ENCODE measurements at regions not wholly inside any gene's neighbourhood (a gene's known extent, or its start where the extent isn't known, plus 50 kb on each side); places are given as distances from the start of the nearest gene placed in this dataset.

DNA sequence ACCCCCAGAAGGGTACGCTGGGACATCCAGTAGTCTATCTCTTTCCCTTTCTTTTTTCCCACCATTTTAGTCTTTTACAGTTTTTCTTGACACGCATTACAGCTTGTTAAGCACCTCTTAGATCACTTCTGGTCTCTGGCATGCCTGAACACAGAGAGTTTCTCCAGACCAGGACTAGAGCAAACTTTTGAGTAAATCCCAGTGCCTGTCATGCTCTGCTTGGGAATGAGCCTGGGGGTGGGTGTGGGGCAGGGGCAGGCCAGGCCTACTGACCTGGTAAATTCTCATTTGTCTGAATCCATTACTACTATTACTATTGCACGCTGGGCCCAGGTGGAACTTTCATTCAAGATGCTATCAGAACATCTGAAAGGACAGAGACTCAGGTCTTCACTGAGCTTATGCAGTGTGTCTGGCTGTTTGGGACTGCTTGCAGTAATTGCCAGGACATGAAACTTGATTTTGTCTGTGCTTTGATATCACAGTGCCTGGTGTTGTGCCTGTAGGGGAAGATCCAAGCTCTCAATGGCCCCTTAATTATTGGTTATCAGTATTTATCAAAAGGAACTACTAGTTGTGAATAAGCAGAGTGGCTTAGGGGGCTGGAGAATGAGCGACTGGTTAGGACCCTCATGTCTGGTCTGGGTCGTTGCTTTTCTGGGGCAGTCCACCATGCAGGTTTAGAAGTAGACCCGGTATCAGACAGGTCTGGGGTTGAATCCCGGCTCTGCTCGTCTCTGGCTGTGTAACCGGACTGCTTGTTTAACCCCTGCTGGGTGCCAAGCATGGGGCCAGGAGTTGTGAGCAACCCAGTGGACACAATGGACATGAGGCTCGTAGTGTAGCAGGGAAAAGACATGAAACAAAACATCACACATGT, 196.1 kb upstream of the TLE3 start:
- Histone ChIP-seq H3K4me3 (replicated peaks; ENCODE audit: insufficient read depth, low read length) (no peak overlapping the region), H3K27ac (replicated peaks) (no peak overlapping the region), H3K27me3 (ENCODE audit: insufficient read depth, poor library complexity, severe bottlenecking) (no peaks in the 10 kb centered on the region)
- TF ChIP-seq, protein P1, sequence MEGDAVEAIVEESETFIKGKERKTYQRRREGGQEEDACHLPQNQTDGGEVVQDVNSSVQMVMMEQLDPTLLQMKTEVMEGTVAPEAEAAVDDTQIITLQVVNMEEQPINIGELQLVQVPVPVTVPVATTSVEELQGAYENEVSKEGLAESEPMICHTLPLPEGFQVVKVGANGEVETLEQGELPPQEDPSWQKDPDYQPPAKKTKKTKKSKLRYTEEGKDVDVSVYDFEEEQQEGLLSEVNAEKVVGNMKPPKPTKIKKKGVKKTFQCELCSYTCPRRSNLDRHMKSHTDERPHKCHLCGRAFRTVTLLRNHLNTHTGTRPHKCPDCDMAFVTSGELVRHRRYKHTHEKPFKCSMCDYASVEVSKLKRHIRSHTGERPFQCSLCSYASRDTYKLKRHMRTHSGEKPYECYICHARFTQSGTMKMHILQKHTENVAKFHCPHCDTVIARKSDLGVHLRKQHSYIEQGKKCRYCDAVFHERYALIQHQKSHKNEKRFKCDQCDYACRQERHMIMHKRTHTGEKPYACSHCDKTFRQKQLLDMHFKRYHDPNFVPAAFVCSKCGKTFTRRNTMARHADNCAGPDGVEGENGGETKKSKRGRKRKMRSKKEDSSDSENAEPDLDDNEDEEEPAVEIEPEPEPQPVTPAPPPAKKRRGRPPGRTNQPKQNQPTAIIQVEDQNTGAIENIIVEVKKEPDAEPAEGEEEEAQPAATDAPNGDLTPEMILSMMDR (IDR thresholded peaks at IDR 0.05; ENCODE audit: insufficient read depth, low read length): no peak
- no peak for TF ChIP-seq SPI1 (IDR thresholded peaks at IDR 0.05; ENCODE audit: borderline replicate concordance, low read depth)
- DNase-seq (ENCODE audit: low read depth in 1 of 2, low spot score in 1 of 2): no peak

DNA sequence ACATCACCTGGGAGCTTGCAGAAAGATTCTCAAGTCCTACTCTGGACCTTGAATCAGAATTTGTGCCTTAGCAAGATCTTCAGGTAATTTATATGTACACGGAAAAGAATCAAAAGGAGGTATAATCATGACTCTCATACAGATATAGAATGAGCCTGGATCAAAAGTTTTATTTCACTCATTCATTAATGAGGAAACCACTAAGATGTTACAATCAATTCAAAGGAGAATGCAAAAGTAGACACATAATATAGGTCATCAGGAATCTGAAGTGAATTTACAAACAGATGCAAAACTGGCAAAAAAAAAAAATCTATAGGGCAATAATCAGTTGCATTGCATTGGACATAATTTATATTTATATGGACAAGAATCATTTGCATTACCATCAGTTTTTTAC, 195.4 kb upstream of the TLE3 start:
- H3K4me3 ChIP-seq (replicated peaks; ENCODE audit: insufficient read depth, low read length): no peak overlapping the region
- no peaks in the 10 kb centered on the region for H3K27me3 ChIP-seq (ENCODE audit: insufficient read depth, poor library complexity, severe bottlenecking)
- TF ChIP-seq POLR2AphosphoS5 (IDR thresholded peaks at IDR 0.05; ENCODE audit: low read depth): no peak
- no peak for TF ChIP-seq GABPA (IDR thresholded peaks at IDR 0.05; ENCODE audit: low read depth)
- TF ChIP-seq, protein P2, sequence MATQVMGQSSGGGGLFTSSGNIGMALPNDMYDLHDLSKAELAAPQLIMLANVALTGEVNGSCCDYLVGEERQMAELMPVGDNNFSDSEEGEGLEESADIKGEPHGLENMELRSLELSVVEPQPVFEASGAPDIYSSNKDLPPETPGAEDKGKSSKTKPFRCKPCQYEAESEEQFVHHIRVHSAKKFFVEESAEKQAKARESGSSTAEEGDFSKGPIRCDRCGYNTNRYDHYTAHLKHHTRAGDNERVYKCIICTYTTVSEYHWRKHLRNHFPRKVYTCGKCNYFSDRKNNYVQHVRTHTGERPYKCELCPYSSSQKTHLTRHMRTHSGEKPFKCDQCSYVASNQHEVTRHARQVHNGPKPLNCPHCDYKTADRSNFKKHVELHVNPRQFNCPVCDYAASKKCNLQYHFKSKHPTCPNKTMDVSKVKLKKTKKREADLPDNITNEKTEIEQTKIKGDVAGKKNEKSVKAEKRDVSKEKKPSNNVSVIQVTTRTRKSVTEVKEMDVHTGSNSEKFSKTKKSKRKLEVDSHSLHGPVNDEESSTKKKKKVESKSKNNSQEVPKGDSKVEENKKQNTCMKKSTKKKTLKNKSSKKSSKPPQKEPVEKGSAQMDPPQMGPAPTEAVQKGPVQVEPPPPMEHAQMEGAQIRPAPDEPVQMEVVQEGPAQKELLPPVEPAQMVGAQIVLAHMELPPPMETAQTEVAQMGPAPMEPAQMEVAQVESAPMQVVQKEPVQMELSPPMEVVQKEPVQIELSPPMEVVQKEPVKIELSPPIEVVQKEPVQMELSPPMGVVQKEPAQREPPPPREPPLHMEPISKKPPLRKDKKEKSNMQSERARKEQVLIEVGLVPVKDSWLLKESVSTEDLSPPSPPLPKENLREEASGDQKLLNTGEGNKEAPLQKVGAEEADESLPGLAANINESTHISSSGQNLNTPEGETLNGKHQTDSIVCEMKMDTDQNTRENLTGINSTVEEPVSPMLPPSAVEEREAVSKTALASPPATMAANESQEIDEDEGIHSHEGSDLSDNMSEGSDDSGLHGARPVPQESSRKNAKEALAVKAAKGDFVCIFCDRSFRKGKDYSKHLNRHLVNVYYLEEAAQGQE (IDR thresholded peaks at IDR 0.05; ENCODE audit: insufficient replicate concordance, low read depth): no peak
- TF ChIP-seq, protein P1 (IDR thresholded peaks at IDR 0.05; ENCODE audit: insufficient read depth, low read length): no peak
- no peak for TF ChIP-seq SPI1 (IDR thresholded peaks at IDR 0.05; ENCODE audit: borderline replicate concordance, low read depth)
- DNase-seq (ENCODE audit: low read depth in 1 of 2, low spot score in 1 of 2): no peak
- H3K27ac ChIP-seq (replicated peaks): no peak overlapping the region

DNA sequence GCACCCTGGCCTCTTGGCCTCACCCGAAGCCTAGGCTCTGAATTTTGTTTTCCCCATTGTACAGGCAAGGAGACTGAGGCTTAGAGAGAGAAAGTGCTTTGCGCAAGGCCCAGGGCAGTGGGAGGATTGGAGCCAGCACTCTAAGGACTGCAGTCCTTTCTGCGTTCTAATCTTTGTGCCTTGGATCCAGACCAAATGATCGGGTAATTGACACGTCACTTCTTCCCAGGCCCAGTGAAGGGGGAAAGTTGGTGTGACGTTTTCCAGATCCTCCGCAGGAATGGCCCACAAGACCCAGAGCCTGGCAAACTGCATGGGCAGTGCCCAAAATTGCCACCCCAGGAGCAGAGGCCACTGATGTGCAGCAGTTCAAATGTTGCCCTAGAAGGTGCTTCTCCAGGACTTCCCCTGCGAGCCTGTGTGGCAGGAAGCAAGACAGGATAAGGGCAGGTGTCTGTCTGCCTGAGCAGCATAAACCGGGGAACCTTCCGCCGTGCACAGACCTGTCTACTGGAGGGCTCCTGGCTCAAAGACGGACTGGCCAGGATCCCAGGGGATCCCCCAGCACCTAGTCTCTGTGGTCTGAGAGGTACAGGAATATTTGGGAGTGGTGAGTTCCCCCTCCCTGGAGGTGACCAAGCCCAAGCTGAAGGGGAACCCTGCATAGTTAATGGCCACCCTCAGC, 194.5 kb upstream of the TLE3 start:
- Histone ChIP-seq H3K4me3 (replicated peaks; ENCODE audit: insufficient read depth, low read length) (no peak overlapping the region), H3K27me3 (ENCODE audit: insufficient read depth, poor library complexity, severe bottlenecking) (no peaks in the 10 kb centered on the region), H3K27ac (replicated peaks) (no peak overlapping the region)
- TF ChIP-seq, protein P2 (IDR thresholded peaks at IDR 0.05; ENCODE audit: insufficient replicate concordance, low read depth): no peak
- TF ChIP-seq SPI1 (IDR thresholded peaks at IDR 0.05; ENCODE audit: borderline replicate concordance, low read depth): no peak
- TF ChIP-seq POLR2AphosphoS5 (IDR thresholded peaks at IDR 0.05; ENCODE audit: low read depth): no peak
- TF ChIP-seq, protein P1 (IDR thresholded peaks at IDR 0.05; ENCODE audit: insufficient read depth, low read length): no peak
- DNase-seq (ENCODE audit: low read depth in 1 of 2, low spot score in 1 of 2): no peak
